OCI-LY7 (cell line): ENCODE measurements at regions not wholly inside any gene's neighbourhood (a gene's known extent, or its start where the extent isn't known, plus 50 kb on each side); places are given as distances from the start of the nearest gene placed in this dataset.

Source experiments
- CTCF ChIP-seq: fragments of 200-600 bp; sonication (generic); conservative IDR thresholded peaks from 2 replicates; pipeline ENCODE4 v1.5.1; 2014; ENCODE audit warnings: mild to moderate bottlenecking, antibody characterized with exemption, low read length, moderate library complexity, mixed read lengths
- EZH2phosphoT487 ChIP-seq: fragments of 200-600 bp; sonication (generic); IDR thresholded peaks from 2 replicates; pipeline ENCODE4 v1.6.1; 2018; ENCODE audit warnings: low read depth, borderline replicate concordance, mild to moderate bottlenecking, mixed run types, antibody characterized with exemption, low read length, moderate library complexity, mixed read lengths

- TF ChIP-seq CTCF = no peak
- no peak for TF ChIP-seq EZH2phosphoT487
These were observed 245.5 kb downstream of the PHLDA1 start for GRCh38 chr12:75786070-75786469.
